Endothelial cell (in vitro differentiated cells): ENCODE measurements at regions not wholly inside any gene's neighbourhood (a gene's known extent, or its start where the extent isn't known, plus 50 kb on each side); places are given as distances from the start of the nearest gene placed in this dataset.

Source experiments
- DNase-seq: peaks from one replicate; pipeline ENCODE4 v3.0.0; 2021; ENCODE audit warnings: low spot score
- H3K27ac Mint-ChIP-seq: one replicate; pipeline ENCODE4 v1.8.0; 2021; ENCODE audit warnings: mixed read lengths, inconsistent platforms; ENCODE audit not compliant: unreplicated experiment
- H3K27me3 Mint-ChIP-seq: one replicate; pipeline ENCODE4 v1.8.0; 2021; ENCODE audit warnings: mild to moderate bottlenecking, moderate library complexity, mixed read lengths, inconsistent platforms; ENCODE audit not compliant: unreplicated experiment
- H3K36me3 Mint-ChIP-seq: one replicate; pipeline ENCODE4 v1.8.0; 2021; ENCODE audit warnings: mild to moderate bottlenecking, low read depth, mixed read lengths, inconsistent platforms; ENCODE audit not compliant: unreplicated experiment
- H3K4me1 Mint-ChIP-seq: one replicate; pipeline ENCODE4 v1.8.0; 2021; ENCODE audit warnings: mild to moderate bottlenecking, mixed read lengths, inconsistent platforms; ENCODE audit not compliant: unreplicated experiment
- H3K4me3 Mint-ChIP-seq: one replicate; pipeline ENCODE4 v1.8.0; 2021; ENCODE audit warnings: mild to moderate bottlenecking, mixed read lengths, inconsistent platforms; ENCODE audit not compliant: unreplicated experiment
- H3K9me3 Mint-ChIP-seq: one replicate; pipeline ENCODE4 v1.8.0; 2021; ENCODE audit warnings: mixed read lengths, inconsistent platforms; ENCODE audit not compliant: unreplicated experiment
- CTCF ChIP-seq: fragments of 200-600 bp; sonication (generic); IDR thresholded peaks from one replicate; pipeline ENCODE4 v1.5.0; 2021; ENCODE audit warnings: antibody characterized with exemption; ENCODE audit not compliant: unreplicated experiment

- H3K27me3 Mint-ChIP-seq: peaks cover 1% of the 10 kb centered on the region
- H3K4me3 Mint-ChIP-seq: no peak overlapping the region
- H3K9me3 Mint-ChIP-seq: no peaks in the 10 kb centered on the region
- DNase-seq: no peak
- H3K27ac Mint-ChIP-seq: no peak overlapping the region
- no peak for TF ChIP-seq CTCF
- no peaks in the 10 kb centered on the region for H3K36me3 Mint-ChIP-seq
- no peaks in the 10 kb centered on the region for H3K4me1 Mint-ChIP-seq
These were observed 78.3 kb upstream of the TRIO start for GRCh38 chr5:14064841-14065240.

GRCh38 chr5:14063691-14064090 is 79.5 kb upstream of the TRIO start:
- Mint-ChIP-seq H3K4me3 (no peak overlapping the region), H3K27me3 (peaks cover 1% of the 10 kb centered on the region), H3K27ac (no peak overlapping the region), H3K36me3 (no peaks in the 10 kb centered on the region), H3K9me3 (no peaks in the 10 kb centered on the region), H3K4me1 (no peaks in the 10 kb centered on the region)
- DNase-seq: no peak
- TF ChIP-seq CTCF: no peak

- no peak for TF ChIP-seq CTCF
- H3K36me3 Mint-ChIP-seq: no peaks in the 10 kb centered on the region
- H3K27me3 Mint-ChIP-seq: peaks cover 1% of the 10 kb centered on the region
- H3K4me3 Mint-ChIP-seq: no peak overlapping the region
- H3K9me3 Mint-ChIP-seq: no peaks in the 10 kb centered on the region
- DNase-seq: no peak
- no peaks in the 10 kb centered on the region for H3K4me1 Mint-ChIP-seq
- H3K27ac Mint-ChIP-seq: no peak overlapping the region
These were observed 80.0 kb upstream of the TRIO start for GRCh38 chr5:14063138-14063537.

GRCh38 chr5:14062178-14062577 is 81.0 kb upstream of the TRIO start:
- H3K4me1 Mint-ChIP-seq: no peaks in the 10 kb centered on the region
- no peak overlapping the region for H3K27ac Mint-ChIP-seq
- no peak for TF ChIP-seq CTCF
- no peak overlapping the region for H3K4me3 Mint-ChIP-seq
- DNase-seq: no peak
- H3K36me3 Mint-ChIP-seq: no peaks in the 10 kb centered on the region
- no peaks in the 10 kb centered on the region for H3K9me3 Mint-ChIP-seq
- H3K27me3 Mint-ChIP-seq: peaks cover 1% of the 10 kb centered on the region

- no peak overlapping the region for H3K27ac Mint-ChIP-seq
- TF ChIP-seq CTCF: no peak
- H3K36me3 Mint-ChIP-seq: no peaks in the 10 kb centered on the region
- no peaks in the 10 kb centered on the region for H3K4me1 Mint-ChIP-seq
- H3K9me3 Mint-ChIP-seq: no peaks in the 10 kb centered on the region
- H3K4me3 Mint-ChIP-seq: no peak overlapping the region
- H3K27me3 Mint-ChIP-seq: peaks cover 1% of the 10 kb centered on the region
- DNase-seq: no peak
These were observed 82.0 kb upstream of the TRIO start for GRCh38 chr5:14061106-14061505.
